GM21447 (cell line): ENCODE measurements at regions not wholly inside any gene's neighbourhood (a gene's known extent, or its start where the extent isn't known, plus 50 kb on each side); places are given as distances from the start of the nearest gene placed in this dataset.
A peak's percentile ranks its signal among the peaks of the same experiment; 100 is the strongest.

Experiments
- ATAC-seq: cut with Tn5 transposase; IDR thresholded peaks from one replicate; pipeline ENCODE4 v1.9.1; 2021; ENCODE audit not compliant: unreplicated experiment

GRCh38 chr17:72403713-72404209, 282.9 kb downstream of the SOX9 start:
- ATAC-seq = no peak

GRCh38 chr17:72404872-72405271, 284.1 kb downstream of the SOX9 start:
- ATAC-seq = no peak

GRCh38 chr17:72405662-72406230, 284.9 kb downstream of the SOX9 start:
- no peak for ATAC-seq

GRCh38 chr17:72406498-72406897, 285.7 kb downstream of the SOX9 start:
- ATAC-seq = no peak

GRCh38 chr17:72407336-72407909, 286.6 kb downstream of the SOX9 start:
- peak; percentile 82 for ATAC-seq

- ATAC-seq = no peak
These were observed 287.1 kb downstream of the SOX9 start for GRCh38 chr17:72407931-72408330.

GRCh38 chr17:72408641-72409040, 287.8 kb downstream of the SOX9 start:
- ATAC-seq = no peak

GRCh38 chr17:72409405-72410002, 288.7 kb downstream of the SOX9 start:
- ATAC-seq = no peak

- no peak for ATAC-seq
These were observed 290.3 kb downstream of the SOX9 start for GRCh38 chr17:72411124-72411563.

- no peak for ATAC-seq
These were observed 291.8 kb downstream of the SOX9 start for GRCh38 chr17:72412650-72413076.

GRCh38 chr17:72413077-72414031, 292.5 kb downstream of the SOX9 start:
- no peak for ATAC-seq

GRCh38 chr17:72414032-72414396, 293.2 kb downstream of the SOX9 start:
- ATAC-seq = no peak

- no peak for ATAC-seq
These were observed 294.4 kb downstream of the SOX9 start for GRCh38 chr17:72414967-72415853.

GRCh38 chr17:72416054-72416675, 295.3 kb downstream of the SOX9 start:
- ATAC-seq = no peak

GRCh38 chr17:72416905-72417304, 296.1 kb downstream of the SOX9 start:
- no peak for ATAC-seq

- ATAC-seq = no peak
These were observed 296.8 kb downstream of the SOX9 start for GRCh38 chr17:72417627-72418026.

GRCh38 chr17:72419866-72420774, 299.3 kb downstream of the SOX9 start:
- peak; percentile 35 for ATAC-seq

GRCh38 chr17:72420775-72421127, 299.9 kb downstream of the SOX9 start:
- ATAC-seq = no peak
